ENCODE measurements at regions not wholly inside any gene's neighbourhood (a gene's known extent, or its start where the extent isn't known, plus 50 kb on each side); places are given as distances from the start of the nearest gene placed in this dataset.

GRCh38 chr6:4311976-4312860 lies 176.8 kb upstream of the ECI2 start:
- Histone ChIP-seq H3K79me2 (replicated peaks; ENCODE audit: insufficient read depth) (no peaks in the 10 kb centered on the region), H3K27me3 (ENCODE audit: insufficient read depth) (no peaks in the 10 kb centered on the region), H3K36me3 (ENCODE audit: insufficient read depth) (no peaks in the 10 kb centered on the region), H3F3A (replicated peaks; ENCODE audit: low read depth) (no peaks in the 10 kb centered on the region), H4K20me1 (replicated peaks; ENCODE audit: insufficient read depth) (no peaks in the 10 kb centered on the region), H3K4me2 (no peak overlapping the region), H3K4me3 (no peak overlapping the region), H3K4me1 (ENCODE audit: insufficient read depth) (peaks cover 6% of the 10 kb centered on the region; the same call in 1 of the 2 replicates), H2AFZ (no peak overlapping the region), H3K9me2 (ENCODE audit: insufficient read depth) (no peaks in the 10 kb centered on the region), H3K27ac (ENCODE audit: low read depth) (no peak overlapping the region)
- Mint-ChIP-seq H3K9me3 (peaks cover 21% of the 10 kb centered on the region), H3K4me1 (no peaks in the 10 kb centered on the region), H3K36me3 (ENCODE audit: low read depth) (peaks cover 3% of the 10 kb centered on the region; the same call in 2 of the 3 replicates), H3K4me3 (no peak overlapping the region), H3K27me3 (ENCODE audit: insufficient read depth, low read depth, poor library complexity) (peaks cover 2% of the 10 kb centered on the region), H3K27ac (no peak overlapping the region)
- TF ChIP-seq, protein P1, sequence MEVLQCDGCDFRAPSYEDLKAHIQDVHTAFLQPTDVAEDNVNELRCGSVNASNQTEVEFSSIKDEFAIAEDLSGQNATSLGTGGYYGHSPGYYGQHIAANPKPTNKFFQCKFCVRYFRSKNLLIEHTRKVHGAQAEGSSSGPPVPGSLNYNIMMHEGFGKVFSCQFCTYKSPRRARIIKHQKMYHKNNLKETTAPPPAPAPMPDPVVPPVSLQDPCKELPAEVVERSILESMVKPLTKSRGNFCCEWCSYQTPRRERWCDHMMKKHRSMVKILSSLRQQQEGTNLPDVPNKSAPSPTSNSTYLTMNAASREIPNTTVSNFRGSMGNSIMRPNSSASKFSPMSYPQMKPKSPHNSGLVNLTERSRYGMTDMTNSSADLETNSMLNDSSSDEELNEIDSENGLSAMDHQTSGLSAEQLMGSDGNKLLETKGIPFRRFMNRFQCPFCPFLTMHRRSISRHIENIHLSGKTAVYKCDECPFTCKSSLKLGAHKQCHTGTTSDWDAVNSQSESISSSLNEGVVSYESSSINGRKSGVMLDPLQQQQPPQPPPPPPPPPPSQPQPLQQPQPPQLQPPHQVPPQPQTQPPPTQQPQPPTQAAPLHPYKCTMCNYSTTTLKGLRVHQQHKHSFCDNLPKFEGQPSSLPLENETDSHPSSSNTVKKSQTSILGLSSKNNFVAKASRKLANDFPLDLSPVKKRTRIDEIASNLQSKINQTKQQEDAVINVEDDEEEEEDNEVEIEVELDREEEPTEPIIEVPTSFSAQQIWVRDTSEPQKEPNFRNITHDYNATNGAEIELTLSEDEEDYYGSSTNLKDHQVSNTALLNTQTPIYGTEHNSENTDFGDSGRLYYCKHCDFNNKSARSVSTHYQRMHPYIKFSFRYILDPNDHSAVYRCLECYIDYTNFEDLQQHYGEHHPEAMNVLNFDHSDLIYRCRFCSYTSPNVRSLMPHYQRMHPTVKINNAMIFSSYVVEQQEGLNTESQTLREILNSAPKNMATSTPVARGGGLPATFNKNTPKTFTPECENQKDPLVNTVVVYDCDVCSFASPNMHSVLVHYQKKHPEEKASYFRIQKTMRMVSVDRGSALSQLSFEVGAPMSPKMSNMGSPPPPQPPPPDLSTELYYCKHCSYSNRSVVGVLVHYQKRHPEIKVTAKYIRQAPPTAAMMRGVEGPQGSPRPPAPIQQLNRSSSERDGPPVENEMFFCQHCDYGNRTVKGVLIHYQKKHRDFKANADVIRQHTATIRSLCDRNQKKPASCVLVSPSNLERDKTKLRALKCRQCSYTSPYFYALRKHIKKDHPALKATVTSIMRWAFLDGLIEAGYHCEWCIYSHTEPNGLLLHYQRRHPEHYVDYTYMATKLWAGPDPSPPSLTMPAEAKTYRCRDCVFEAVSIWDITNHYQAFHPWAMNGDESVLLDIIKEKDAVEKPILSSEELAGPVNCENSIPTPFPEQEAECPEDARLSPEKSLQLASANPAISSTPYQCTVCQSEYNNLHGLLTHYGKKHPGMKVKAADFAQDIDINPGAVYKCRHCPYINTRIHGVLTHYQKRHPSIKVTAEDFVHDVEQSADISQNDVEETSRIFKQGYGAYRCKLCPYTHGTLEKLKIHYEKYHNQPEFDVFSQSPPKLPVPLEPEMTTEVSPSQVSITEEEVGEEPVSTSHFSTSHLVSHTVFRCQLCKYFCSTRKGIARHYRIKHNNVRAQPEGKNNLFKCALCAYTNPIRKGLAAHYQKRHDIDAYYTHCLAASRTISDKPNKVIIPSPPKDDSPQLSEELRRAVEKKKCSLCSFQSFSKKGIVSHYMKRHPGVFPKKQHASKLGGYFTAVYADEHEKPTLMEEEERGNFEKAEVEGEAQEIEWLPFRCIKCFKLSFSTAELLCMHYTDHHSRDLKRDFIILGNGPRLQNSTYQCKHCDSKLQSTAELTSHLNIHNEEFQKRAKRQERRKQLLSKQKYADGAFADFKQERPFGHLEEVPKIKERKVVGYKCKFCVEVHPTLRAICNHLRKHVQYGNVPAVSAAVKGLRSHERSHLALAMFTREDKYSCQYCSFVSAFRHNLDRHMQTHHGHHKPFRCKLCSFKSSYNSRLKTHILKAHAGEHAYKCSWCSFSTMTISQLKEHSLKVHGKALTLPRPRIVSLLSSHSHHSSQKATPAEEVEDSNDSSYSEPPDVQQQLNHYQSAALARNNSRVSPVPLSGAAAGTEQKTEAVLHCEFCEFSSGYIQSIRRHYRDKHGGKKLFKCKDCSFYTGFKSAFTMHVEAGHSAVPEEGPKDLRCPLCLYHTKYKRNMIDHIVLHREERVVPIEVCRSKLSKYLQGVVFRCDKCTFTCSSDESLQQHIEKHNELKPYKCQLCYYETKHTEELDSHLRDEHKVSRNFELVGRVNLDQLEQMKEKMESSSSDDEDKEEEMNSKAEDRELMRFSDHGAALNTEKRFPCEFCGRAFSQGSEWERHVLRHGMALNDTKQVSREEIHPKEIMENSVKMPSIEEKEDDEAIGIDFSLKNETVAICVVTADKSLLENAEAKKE (CRISPR knock-in tag; IDR thresholded peaks at IDR 0.05), result no peak
- ATAC-seq (no peak), DNase-seq (ENCODE audit: low spot score) (no peak)

- ATAC-seq (no peak), DNase-seq (ENCODE audit: low spot score) (no peak)
- H2AFZ ChIP-seq, result no peak overlapping the region
- no peaks in the 10 kb centered on the region for H3K79me2 ChIP-seq (replicated peaks; ENCODE audit: insufficient read depth)
- no peaks in the 10 kb centered on the region for H3F3A ChIP-seq (replicated peaks; ENCODE audit: low read depth)
- Mint-ChIP-seq H3K27ac (no peak overlapping the region), H3K4me1 (no peaks in the 10 kb centered on the region), H3K4me3 (no peak overlapping the region), H3K9me3 (peaks cover 21% of the 10 kb centered on the region), H3K27me3 (ENCODE audit: insufficient read depth, low read depth, poor library complexity) (peaks cover 2% of the 10 kb centered on the region), H3K36me3 (ENCODE audit: low read depth) (peaks cover 3% of the 10 kb centered on the region; the same call in 2 of the 3 replicates)
- no peaks in the 10 kb centered on the region for H3K36me3 ChIP-seq (ENCODE audit: insufficient read depth)
- no peaks in the 10 kb centered on the region for H4K20me1 ChIP-seq (replicated peaks; ENCODE audit: insufficient read depth)
- H3K4me2 ChIP-seq, result no peak overlapping the region
- no peaks in the 10 kb centered on the region for H3K27me3 ChIP-seq (ENCODE audit: insufficient read depth)
- no peak overlapping the region for H3K4me3 ChIP-seq
- no peaks in the 10 kb centered on the region for H3K4me1 ChIP-seq (ENCODE audit: insufficient read depth)
- H3K27ac ChIP-seq (ENCODE audit: low read depth), result no peak overlapping the region
- H3K9me2 ChIP-seq (ENCODE audit: insufficient read depth), result no peaks in the 10 kb centered on the region
- no peak for TF ChIP-seq ZNF331 (CRISPR knock-in tag; IDR thresholded peaks at IDR 0.05; ENCODE audit: low read depth)
- TF ChIP-seq, protein P1 (CRISPR knock-in tag; IDR thresholded peaks at IDR 0.05), result no peak
These were observed 174.2 kb upstream of the ECI2 start for GRCh38 chr6:4309540-4309939.

Measured in GM23338 (cell line).